ENCODE measurements at regions not wholly inside any gene's neighbourhood (a gene's known extent, or its start where the extent isn't known, plus 50 kb on each side); places are given as distances from the start of the nearest gene placed in this dataset.
"Not testable (repeated sequence)": the region's sequence is repeated elsewhere in the genome, so short reads cannot be mapped to it uniquely, and the experiment has no call there.

- not testable (repeated sequence) for H3K9me3 Mint-ChIP-seq
Observed at GRCh38 chr9:65413371-65413770, 128.4 kb upstream of the FOXD4L5 start.

DNA sequence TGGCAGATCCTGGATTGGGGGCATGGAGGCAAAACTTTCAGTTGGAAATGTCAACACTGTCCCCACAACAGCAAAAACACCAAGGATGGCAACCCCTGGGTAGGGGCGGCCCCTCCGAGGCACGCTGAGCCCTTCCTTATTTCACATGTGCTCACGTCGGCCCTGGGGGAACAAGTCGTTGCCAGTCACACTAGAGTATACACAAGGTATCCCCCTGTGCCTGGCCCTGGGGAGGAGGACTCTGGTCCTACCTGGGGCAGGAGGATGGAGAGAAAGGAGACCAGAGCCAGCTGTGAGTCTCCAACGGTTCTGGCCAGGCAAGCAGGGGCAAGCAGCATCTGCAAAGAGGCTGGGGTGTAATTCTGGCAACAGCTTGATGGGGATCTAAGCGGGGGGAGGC lies 126.9 kb upstream of the FOXD4L5 start:
- Mint-ChIP-seq H3K4me3 (no peak overlapping the region), H3K9me3 (peaks cover 11% of the 10 kb centered on the region), H3K27ac (no peak overlapping the region), H3K36me3 (no peaks in the 10 kb centered on the region), H3K4me1 (no peaks in the 10 kb centered on the region), H3K27me3 (no peaks in the 10 kb centered on the region)
- DNase-seq = no peak

More at GRCh38 chr9:65413371-65413770, 128.4 kb upstream of the FOXD4L5 start:
- not testable (repeated sequence) for H3K4me3 Mint-ChIP-seq, DNase-seq, H3K4me1 Mint-ChIP-seq, H3K36me3 Mint-ChIP-seq, H3K27me3 Mint-ChIP-seq, H3K27ac Mint-ChIP-seq

DNA sequence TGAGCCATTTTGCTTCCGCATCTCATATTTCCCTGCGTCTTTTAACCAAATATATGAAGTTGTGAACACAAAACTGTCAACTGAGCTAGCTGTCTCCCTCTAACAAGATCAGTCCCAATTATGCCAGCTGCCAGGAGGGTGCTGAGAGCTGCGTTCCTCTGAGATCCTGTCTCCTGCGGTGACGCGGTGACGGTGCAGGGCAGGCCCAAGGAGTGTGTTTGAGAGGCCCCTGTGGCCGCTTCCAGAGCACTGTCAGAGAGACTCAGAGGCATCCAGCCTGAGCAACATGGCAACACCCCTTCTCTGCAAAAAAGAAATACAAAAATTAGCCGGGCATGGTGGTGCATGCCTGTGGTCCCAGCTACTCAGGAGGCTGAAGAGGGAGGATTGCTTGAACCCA lies 126.3 kb upstream of the FOXD4L5 start:
- DNase-seq = no peak
- H3K27me3 Mint-ChIP-seq = no peaks in the 10 kb centered on the region
- H3K4me3 Mint-ChIP-seq = no peak overlapping the region
- H3K9me3 Mint-ChIP-seq = peaks cover 11% of the 10 kb centered on the region
- no peaks in the 10 kb centered on the region for H3K36me3 Mint-ChIP-seq
- H3K4me1 Mint-ChIP-seq = no peaks in the 10 kb centered on the region
- no peak overlapping the region for H3K27ac Mint-ChIP-seq

DNA sequence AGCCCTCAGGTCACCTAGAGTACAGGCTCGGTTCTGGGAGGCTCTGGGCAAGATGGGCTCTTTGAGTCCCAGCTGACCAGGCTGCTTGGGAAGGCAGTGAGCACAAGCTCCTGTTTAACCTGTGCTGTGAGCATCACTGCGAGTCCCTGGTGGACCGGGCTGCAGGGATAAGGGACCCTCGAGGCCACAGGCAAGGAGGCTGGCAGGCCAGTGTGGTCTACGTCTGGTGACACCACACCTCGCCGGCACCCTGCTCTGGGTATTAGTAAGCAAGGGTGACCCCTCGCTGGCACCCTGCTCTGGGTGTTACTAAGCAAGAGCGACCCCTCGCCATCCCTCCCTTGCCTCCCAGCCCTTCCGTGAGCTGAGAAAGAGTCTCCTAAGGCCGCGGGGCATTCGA lies 125.9 kb upstream of the FOXD4L5 start:
- no peak overlapping the region for H3K4me3 Mint-ChIP-seq
- H3K4me1 Mint-ChIP-seq = no peaks in the 10 kb centered on the region
- H3K27me3 Mint-ChIP-seq = no peaks in the 10 kb centered on the region
- no peak overlapping the region for H3K27ac Mint-ChIP-seq
- H3K36me3 Mint-ChIP-seq = no peaks in the 10 kb centered on the region
- peaks cover 11% of the 10 kb centered on the region for H3K9me3 Mint-ChIP-seq
- no peak for DNase-seq

DNA sequence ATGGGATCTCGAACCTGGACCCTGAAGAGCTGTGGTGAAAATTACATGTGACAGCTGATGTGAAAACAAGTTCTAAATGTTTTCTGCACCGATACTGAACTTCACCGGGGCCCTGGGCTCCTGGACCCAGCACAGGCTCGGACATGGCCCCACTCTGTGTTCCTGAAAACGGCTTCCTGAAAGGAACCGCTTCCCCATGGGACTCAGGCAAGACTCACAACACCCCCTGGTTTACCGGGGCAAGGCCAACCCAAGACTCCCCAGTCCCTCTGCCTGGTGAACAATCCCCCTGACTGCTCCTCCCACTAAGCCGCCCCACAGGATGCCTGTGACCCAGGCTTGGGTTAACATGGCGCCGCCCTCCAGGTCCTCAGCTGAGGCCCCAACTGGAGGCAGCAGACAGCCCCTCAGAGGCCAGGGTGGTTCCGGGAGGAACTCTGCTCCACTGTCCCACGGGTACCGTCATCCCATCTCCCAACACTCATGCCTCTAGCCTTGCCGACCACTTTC lies 124.5 kb upstream of the FOXD4L5 start:
- H3K4me1 Mint-ChIP-seq = no peaks in the 10 kb centered on the region
- H3K27me3 Mint-ChIP-seq = no peaks in the 10 kb centered on the region
- no peak for DNase-seq
- H3K27ac Mint-ChIP-seq = no peak overlapping the region
- no peaks in the 10 kb centered on the region for H3K36me3 Mint-ChIP-seq
- H3K9me3 Mint-ChIP-seq = peaks cover 9% of the 10 kb centered on the region
- no peak overlapping the region for H3K4me3 Mint-ChIP-seq

GRCh38 chr9:65408806-65409205 lies 123.8 kb upstream of the FOXD4L5 start:
- H3K4me3 Mint-ChIP-seq, H3K9me3 Mint-ChIP-seq, DNase-seq, H3K27ac Mint-ChIP-seq, H3K27me3 Mint-ChIP-seq, H3K36me3 Mint-ChIP-seq, H3K4me1 Mint-ChIP-seq: not testable (repeated sequence)

- not testable (repeated sequence) for H3K4me1 Mint-ChIP-seq, H3K27ac Mint-ChIP-seq, H3K27me3 Mint-ChIP-seq, DNase-seq, H3K36me3 Mint-ChIP-seq, H3K4me3 Mint-ChIP-seq, H3K9me3 Mint-ChIP-seq
Observed at GRCh38 chr9:65406625-65407024, 121.6 kb upstream of the FOXD4L5 start.

DNA sequence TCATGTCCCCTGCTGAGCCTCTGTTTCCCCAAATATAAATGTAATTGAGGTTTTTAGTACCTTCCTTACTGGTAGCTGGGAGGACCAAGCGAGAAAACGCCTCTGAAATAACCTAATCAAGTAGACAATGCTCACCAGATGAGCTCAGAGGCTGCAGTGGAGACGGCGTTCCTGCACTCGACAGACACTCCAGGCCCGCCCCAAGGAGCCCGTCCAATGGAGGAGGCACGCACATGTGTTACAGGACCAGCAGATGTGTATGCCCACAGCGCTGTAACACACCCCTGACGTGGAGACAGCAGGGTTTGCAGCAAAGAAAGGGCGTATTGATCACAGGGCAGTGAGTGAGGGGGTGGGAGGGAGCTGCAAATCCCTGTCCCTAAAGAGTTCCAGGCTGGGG lies 120.8 kb upstream of the FOXD4L5 start:
- H3K27me3 Mint-ChIP-seq, H3K27ac Mint-ChIP-seq, DNase-seq, H3K4me3 Mint-ChIP-seq, H3K4me1 Mint-ChIP-seq, H3K9me3 Mint-ChIP-seq, H3K36me3 Mint-ChIP-seq: not testable (repeated sequence)

- DNase-seq = no peak
- no peak overlapping the region for H3K4me3 Mint-ChIP-seq
- H3K27me3 Mint-ChIP-seq = no peaks in the 10 kb centered on the region
- no peaks in the 10 kb centered on the region for H3K36me3 Mint-ChIP-seq
- H3K9me3 Mint-ChIP-seq = peaks cover 8% of the 10 kb centered on the region
- no peaks in the 10 kb centered on the region for H3K4me1 Mint-ChIP-seq
- H3K27ac Mint-ChIP-seq = no peak overlapping the region
Observed at GRCh38 chr9:65405253-65405652, 120.2 kb upstream of the FOXD4L5 start.

GRCh38 chr9:65404232-65405006 lies 119.4 kb upstream of the FOXD4L5 start:
- Mint-ChIP-seq H3K4me1 (no peaks in the 10 kb centered on the region), H3K36me3 (no peaks in the 10 kb centered on the region)

DNA sequence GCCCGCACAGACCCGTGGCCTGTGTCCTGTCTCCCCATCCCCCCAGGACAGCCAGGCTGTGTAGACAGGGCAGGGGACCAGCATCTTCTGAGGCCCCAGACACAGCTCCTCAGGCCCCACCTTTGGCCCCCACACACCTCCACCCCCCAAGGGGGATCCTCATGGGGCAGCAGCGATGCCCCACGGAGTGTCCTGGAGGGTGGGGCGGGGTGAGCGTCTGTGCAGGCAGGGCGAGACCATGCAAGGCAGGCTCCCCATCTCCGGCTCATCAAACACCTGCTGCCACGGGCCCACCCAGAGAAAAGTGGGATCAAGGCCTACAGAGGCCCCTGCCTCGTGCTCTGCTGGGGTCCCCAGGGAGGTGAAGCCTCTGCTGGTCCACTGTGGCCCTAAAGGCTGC lies 118.7 kb upstream of the FOXD4L5 start:
- H3K4me3 Mint-ChIP-seq = no peak overlapping the region
- H3K36me3 Mint-ChIP-seq = no peaks in the 10 kb centered on the region
- H3K4me1 Mint-ChIP-seq = no peaks in the 10 kb centered on the region
- H3K27me3 Mint-ChIP-seq = no peaks in the 10 kb centered on the region
- H3K9me3 Mint-ChIP-seq = peaks cover 9% of the 10 kb centered on the region
- DNase-seq = no peak
- no peak overlapping the region for H3K27ac Mint-ChIP-seq

More at GRCh38 chr9:65404232-65405006, 119.4 kb upstream of the FOXD4L5 start:
- no peak overlapping the region for H3K4me3 Mint-ChIP-seq
- H3K27me3 Mint-ChIP-seq = no peaks in the 10 kb centered on the region
- H3K27ac Mint-ChIP-seq = no peak overlapping the region
- H3K9me3 Mint-ChIP-seq = peaks cover 8% of the 10 kb centered on the region
- DNase-seq = no peak

DNA sequence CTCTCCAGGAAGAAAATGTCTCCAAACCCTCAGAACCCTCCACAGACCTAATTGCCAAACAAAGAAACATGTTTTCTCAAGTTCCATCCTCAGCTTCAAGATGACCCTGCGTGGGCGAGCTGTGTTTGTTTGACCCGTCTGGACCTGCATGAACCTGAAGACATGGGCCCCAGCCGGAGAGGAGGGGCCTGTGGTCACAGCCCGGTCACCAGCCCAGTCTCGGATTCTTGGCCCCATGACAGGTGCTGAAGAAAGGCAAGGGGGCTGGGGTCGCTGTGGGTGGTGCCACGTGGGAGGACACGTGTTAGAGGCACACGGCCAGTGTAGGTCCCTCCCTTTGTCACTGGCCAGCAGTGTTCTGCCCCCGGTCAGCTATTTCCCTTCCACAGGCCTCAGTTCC lies 118.1 kb upstream of the FOXD4L5 start:
- DNase-seq, H3K27ac Mint-ChIP-seq, H3K4me1 Mint-ChIP-seq: not testable (repeated sequence)

DNA sequence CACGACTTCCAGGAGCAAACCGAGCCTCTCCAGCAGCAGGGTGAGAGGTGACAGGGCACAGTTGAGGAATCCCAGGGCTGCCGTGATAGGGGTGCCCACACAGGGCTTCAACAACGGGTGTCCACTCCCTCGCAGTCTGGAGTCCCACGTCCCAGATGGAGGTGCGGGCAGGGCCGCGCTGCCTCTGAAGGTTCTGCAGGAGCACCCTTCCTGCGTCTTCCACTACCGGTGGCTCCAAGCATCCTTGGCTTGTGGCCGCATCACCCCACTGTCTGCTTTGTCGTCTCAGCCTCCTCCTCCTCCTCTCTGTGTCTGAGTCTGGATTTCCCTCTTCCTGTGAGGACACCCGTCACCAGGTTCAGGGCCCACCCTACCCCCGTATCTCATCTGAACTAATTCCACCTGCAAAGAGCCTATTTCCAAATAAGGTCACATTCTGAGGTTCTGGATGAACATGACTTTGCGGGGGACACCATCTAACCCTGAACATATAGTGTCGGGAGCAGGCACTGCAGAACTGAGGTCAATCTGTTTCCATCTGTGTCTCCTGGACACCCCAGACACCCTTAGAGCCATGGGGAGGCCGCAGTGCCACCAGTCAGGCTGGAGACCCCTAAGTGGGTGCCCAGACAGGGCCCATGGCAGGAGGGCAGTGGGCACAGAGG lies 117.3 kb upstream of the FOXD4L5 start:
- DNase-seq, H3K9me3 Mint-ChIP-seq, H3K27me3 Mint-ChIP-seq, H3K4me1 Mint-ChIP-seq, H3K27ac Mint-ChIP-seq, H3K36me3 Mint-ChIP-seq, H3K4me3 Mint-ChIP-seq: not testable (repeated sequence)

More for the DNA sequence above, 118.1 kb upstream of the FOXD4L5 start:
- not testable (repeated sequence) for H3K36me3 Mint-ChIP-seq, H3K27me3 Mint-ChIP-seq, H3K4me3 Mint-ChIP-seq, H3K9me3 Mint-ChIP-seq

- not testable (repeated sequence) for H3K27me3 Mint-ChIP-seq, H3K9me3 Mint-ChIP-seq, H3K36me3 Mint-ChIP-seq, H3K4me3 Mint-ChIP-seq, DNase-seq, H3K4me1 Mint-ChIP-seq, H3K27ac Mint-ChIP-seq
Observed at GRCh38 chr9:65401456-65402045, 116.5 kb upstream of the FOXD4L5 start.

GRCh38 chr9:65400886-65401285 lies 115.9 kb upstream of the FOXD4L5 start:
- H3K27ac Mint-ChIP-seq = no peak overlapping the region
- no peak for DNase-seq
- no peaks in the 10 kb centered on the region for H3K27me3 Mint-ChIP-seq
- no peak overlapping the region for H3K4me3 Mint-ChIP-seq
- H3K4me1 Mint-ChIP-seq = no peaks in the 10 kb centered on the region
- peaks cover 6% of the 10 kb centered on the region for H3K9me3 Mint-ChIP-seq
- no peaks in the 10 kb centered on the region for H3K36me3 Mint-ChIP-seq
